LNCAP (cell line): ENCODE measurements at regions not wholly inside any gene's neighbourhood (a gene's known extent, or its start where the extent isn't known, plus 50 kb on each side); places are given as distances from the start of the nearest gene placed in this dataset.

Experiments
- TF ChIP-seq, protein P1 (sequence below): fragments of 450-650 bp; IDR thresholded peaks from 2 replicates; pipeline ENCODE4 v1.5.1; 2017; ENCODE audit warnings: mild to moderate bottlenecking

DNA sequence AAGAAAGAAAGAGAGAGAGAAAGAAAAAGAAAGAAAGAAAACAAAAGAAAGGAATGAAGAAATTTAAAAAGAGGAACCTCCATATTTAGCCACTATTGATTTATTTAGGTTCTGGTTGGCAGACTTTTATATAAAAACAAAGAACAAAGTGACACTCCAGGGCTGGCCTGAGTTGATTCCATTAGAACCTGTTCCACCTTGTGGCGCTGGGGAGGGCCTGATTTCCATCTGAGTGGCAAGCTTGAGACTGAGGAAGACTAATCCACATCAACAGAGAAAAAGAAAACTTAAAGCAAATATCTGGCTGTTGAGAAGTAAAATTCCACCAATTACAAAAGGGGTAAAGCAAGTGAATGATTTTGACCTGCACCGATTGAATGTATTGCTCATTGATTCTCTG, 345.3 kb downstream of the EN1 start:
- TF ChIP-seq, protein P1, sequence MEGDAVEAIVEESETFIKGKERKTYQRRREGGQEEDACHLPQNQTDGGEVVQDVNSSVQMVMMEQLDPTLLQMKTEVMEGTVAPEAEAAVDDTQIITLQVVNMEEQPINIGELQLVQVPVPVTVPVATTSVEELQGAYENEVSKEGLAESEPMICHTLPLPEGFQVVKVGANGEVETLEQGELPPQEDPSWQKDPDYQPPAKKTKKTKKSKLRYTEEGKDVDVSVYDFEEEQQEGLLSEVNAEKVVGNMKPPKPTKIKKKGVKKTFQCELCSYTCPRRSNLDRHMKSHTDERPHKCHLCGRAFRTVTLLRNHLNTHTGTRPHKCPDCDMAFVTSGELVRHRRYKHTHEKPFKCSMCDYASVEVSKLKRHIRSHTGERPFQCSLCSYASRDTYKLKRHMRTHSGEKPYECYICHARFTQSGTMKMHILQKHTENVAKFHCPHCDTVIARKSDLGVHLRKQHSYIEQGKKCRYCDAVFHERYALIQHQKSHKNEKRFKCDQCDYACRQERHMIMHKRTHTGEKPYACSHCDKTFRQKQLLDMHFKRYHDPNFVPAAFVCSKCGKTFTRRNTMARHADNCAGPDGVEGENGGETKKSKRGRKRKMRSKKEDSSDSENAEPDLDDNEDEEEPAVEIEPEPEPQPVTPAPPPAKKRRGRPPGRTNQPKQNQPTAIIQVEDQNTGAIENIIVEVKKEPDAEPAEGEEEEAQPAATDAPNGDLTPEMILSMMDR, result no peak

DNA sequence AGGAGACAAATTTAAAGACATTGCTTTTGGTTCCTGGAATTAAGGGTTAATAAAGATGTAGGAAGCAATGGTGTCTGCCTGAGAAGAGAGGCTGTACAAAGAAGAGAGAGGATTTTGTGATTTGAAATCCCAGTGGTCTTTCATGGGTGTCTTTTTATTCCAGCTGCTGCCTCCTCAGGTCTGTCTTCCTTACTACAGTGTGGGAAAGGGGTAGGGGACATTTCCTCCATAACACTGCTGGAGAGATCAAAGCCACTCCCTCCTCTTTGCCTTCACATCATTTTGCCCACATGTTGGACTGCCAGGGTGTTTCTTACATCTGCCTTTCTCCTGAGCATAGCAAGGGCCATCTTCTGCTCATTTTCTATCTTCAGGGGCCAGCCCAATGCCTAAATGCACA, 348.5 kb downstream of the EN1 start:
- TF ChIP-seq, protein P1, result no peak

DNA sequence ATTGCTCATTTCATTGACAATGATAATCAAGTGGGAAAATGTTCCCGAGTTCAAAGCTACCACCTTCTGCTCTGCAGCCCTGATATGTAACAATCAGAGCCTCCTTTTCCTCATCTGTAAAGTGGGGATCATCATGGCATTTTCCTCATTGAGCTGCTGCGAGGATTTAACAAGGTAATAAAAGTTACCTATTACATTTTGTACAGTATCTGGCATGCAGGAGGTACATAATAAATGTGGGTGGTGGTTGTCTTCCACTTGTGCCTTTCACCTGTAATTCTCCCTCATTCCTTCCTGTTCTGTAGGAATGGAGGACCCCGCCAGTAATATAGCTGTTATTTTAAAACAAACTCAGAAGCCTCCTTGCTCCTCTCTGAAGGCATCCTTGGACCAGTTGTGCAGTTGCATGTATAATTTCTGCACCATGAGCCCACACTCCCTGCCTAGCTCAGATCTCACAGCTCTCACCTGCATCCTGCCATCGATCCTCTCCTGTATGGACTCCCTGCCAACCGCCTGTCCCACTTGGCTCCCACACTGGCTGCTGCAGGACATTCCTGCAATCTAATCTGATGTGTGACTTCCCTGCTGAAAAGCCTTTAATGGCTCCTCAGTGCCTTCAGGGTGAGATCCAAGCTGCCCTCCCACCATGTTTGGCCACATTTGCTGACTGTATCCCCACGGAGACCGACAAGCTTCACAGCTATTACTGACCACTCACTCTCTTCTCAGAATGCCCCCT, 350.4 kb downstream of the EN1 start:
- TF ChIP-seq, protein P1, result no peak

DNA sequence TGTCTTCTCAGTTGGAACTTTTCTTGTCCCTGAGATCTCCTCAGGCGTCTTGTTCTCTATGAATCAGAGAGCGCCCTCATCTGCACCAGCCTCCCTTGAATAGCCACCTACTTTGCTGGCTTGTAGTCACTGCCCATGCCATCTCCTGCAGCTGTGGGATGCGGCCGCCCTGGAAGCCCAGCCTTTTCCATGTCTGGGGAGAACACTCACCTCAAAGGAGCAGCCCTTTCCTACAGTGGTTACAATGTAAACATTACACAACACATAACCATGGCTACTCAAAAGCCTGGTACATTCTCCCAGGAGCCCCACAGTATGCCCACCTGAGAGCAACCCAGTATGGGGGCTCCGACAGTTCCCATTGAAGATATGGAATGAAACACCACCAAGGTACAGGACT, 351.0 kb downstream of the EN1 start:
- TF ChIP-seq, protein P1, result no peak

DNA sequence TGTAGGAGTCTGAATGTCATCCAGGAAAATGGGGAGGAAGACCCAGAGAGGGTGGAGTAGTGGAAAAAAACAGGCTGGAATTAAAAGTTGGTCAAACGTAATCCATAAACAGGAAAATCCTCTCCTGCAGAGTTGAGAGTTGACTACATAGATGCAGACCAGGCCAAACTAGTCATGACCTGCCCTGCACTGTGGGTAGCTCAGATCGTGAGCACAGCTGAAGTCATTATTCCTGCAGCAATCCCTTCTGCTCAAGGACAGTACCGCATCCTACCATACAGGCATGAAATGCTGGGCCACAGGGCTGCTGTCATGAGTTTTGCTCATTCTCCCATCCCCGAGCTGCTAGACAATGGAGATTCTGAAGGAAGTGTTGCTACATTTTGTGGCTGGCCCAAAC, 352.2 kb downstream of the EN1 start:
- TF ChIP-seq, protein P1, result no peak

DNA sequence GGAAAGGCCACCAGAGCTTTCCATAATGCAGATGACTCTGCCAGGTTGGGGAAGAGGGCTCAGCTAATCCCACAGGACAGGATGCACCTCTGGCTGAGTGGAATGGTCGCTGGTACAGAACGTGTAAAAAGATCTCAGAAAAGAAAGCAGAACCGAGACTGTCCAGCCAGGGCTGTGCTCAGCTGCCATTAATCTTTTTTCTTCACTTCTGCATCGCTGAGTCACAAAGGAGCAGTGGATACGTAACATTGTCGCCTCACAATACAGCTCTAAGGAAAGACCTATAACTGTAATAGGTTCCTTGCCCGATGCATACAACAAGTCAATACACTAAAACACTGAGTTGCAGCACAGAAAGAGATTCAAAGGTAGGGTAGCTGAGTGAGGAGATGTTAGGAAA, 354.2 kb downstream of the EN1 start:
- TF ChIP-seq, protein P1, result no peak

DNA sequence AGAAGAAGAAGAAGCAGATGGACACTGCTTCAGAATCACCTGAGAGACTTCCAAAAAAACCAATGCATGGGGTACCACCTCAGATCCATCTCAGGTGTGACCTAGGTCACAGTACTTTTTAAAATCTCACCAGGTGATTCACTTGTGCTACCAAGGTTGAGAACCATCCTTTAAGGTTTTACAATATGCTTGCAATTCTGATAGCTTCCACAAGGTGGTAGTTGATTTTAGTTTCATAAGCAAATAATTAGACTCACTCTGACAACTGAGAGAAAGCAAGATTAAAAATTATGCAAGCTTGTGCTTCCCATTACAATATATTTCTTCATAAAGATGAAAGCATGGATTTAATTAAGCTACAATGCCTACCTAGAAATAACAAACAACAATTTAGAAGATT, 355.1 kb downstream of the EN1 start:
- TF ChIP-seq, protein P1, result peak; percentile 56

DNA sequence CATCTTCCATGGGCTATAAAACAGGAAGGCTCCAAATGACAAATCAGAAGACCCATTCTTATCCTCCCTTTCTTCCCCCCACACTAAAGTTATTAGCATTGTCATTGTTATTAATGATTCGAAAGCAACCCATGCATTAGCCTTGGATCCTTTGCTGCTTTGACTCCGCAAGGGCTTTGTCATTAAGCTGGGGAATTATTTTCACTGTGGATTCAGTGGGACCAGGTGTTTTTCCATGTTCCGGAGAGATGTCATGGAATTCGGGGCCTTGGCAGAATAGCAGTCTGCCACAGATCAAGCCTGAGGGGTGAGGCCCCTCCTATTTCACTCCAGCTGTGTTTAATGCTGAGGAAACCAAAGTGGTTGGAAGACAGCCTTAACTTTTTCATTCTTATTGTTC, 357.1 kb downstream of the EN1 start:
- TF ChIP-seq, protein P1, result no peak
